Muscle of leg (tissue), 3 donors: ENCODE measurements at regions not wholly inside any gene's neighbourhood (a gene's known extent, or its start where the extent isn't known, plus 50 kb on each side); places are given as distances from the start of the nearest gene placed in this dataset.

Experiments
- DNase-seq: peaks from one replicate; pipeline ENCODE4 v3.0.0; 2013
- H3K27ac ChIP-seq: one replicate; pipeline ENCODE4 v1.5.1; 2013; ENCODE audit warnings: mild to moderate bottlenecking, low read length, control low read depth
- H3K27me3 ChIP-seq: one replicate; pipeline ENCODE4 v1.6.1; 2013; ENCODE audit warnings: low read length; ENCODE audit not compliant: control insufficient read depth, insufficient read depth
- H3K36me3 ChIP-seq: one replicate; pipeline ENCODE4 v1.6.1; 2013; ENCODE audit warnings: low read length; ENCODE audit not compliant: control insufficient read depth, insufficient read depth
- H3K4me1 ChIP-seq: one replicate; pipeline ENCODE4 v1.6.1; 2013; ENCODE audit warnings: low read length; ENCODE audit not compliant: control insufficient read depth, insufficient read depth
- H3K4me3 ChIP-seq: one replicate; pipeline ENCODE4 v1.5.1; 2013; ENCODE audit warnings: low read length, control low read depth
- H3K9me3 ChIP-seq: replicated peaks from 2 replicates; pipeline ENCODE4 v1.6.1; 2013; ENCODE audit warnings: low read depth, low read length; ENCODE audit not compliant: control insufficient read depth
- WGBS: methylation state at CpG from one replicate; pipeline ENCODE4 v1.1.5; 2013; ENCODE audit warnings: missing lambda C conversion rate; ENCODE audit not compliant: insufficient coverage; 5-methylcytosine and 5-hydroxymethylcytosine counted together

- H3K27ac ChIP-seq = no peak overlapping the region
- no peaks in the 10 kb centered on the region for H3K27me3 ChIP-seq
- no peak for DNase-seq
- H3K4me3 ChIP-seq = no peak overlapping the region
- no peaks in the 10 kb centered on the region for H3K9me3 ChIP-seq
- no peaks in the 10 kb centered on the region for H3K36me3 ChIP-seq
- H3K4me1 ChIP-seq = no peaks in the 10 kb centered on the region
Measured at GRCh38 chr1:238823416-238823815, 563.0 kb upstream of the CHRM3 start.

GRCh38 chr1:238811211-238811879, 575.0 kb upstream of the CHRM3 start:
- WGBS = no CpG with 5 or more reads among the region's 3 CpGs
- no peak for DNase-seq
- Histone ChIP-seq H3K4me1 (no peaks in the 10 kb centered on the region), H3K4me3 (no peak overlapping the region), H3K27me3 (no peaks in the 10 kb centered on the region), H3K9me3 (no peaks in the 10 kb centered on the region), H3K36me3 (no peaks in the 10 kb centered on the region), H3K27ac (no peak overlapping the region)

- WGBS = 83% methylated on average over 1 of the region's 4 CpGs
- no peaks in the 10 kb centered on the region for H3K27me3 ChIP-seq
- H3K9me3 ChIP-seq = no peaks in the 10 kb centered on the region
- no peak overlapping the region for H3K27ac ChIP-seq
- no peak for DNase-seq
- H3K36me3 ChIP-seq = no peaks in the 10 kb centered on the region
- no peaks in the 10 kb centered on the region for H3K4me1 ChIP-seq
- H3K4me3 ChIP-seq = no peak overlapping the region
Measured at GRCh38 chr1:238790882-238791281, 595.5 kb upstream of the CHRM3 start.

- WGBS = 80% methylated on average over 3 of the region's 6 CpGs
- no peak for DNase-seq
- H3K4me3 ChIP-seq = no peak overlapping the region
- H3K36me3 ChIP-seq = no peaks in the 10 kb centered on the region
- H3K27me3 ChIP-seq = no peaks in the 10 kb centered on the region
- no peaks in the 10 kb centered on the region for H3K4me1 ChIP-seq
- H3K27ac ChIP-seq = no peak overlapping the region
- no peaks in the 10 kb centered on the region for H3K9me3 ChIP-seq
Measured at GRCh38 chr1:238789916-238790667, 596.3 kb upstream of the CHRM3 start.

GRCh38 chr1:238787471-238787870, 598.9 kb upstream of the CHRM3 start:
- no peak for DNase-seq
- Histone ChIP-seq H3K4me3 (no peak overlapping the region), H3K36me3 (no peaks in the 10 kb centered on the region), H3K9me3 (no peaks in the 10 kb centered on the region), H3K27me3 (no peaks in the 10 kb centered on the region), H3K4me1 (no peaks in the 10 kb centered on the region), H3K27ac (no peak overlapping the region)
- 82% methylated on average over 4 of the region's 5 CpGs for WGBS

GRCh38 chr1:238783633-238784032, 602.7 kb upstream of the CHRM3 start:
- no peaks in the 10 kb centered on the region for H3K27me3 ChIP-seq
- no peak overlapping the region for H3K4me3 ChIP-seq
- no peaks in the 10 kb centered on the region for H3K36me3 ChIP-seq
- H3K4me1 ChIP-seq = no peaks in the 10 kb centered on the region
- no peak overlapping the region for H3K27ac ChIP-seq
- DNase-seq = no peak
- no peaks in the 10 kb centered on the region for H3K9me3 ChIP-seq

GRCh38 chr1:238779716-238780115, 606.7 kb upstream of the CHRM3 start:
- H3K9me3 ChIP-seq = no peaks in the 10 kb centered on the region
- DNase-seq = no peak
- H3K27me3 ChIP-seq = no peaks in the 10 kb centered on the region

GRCh38 chr1:238778113-238778512, 608.3 kb upstream of the CHRM3 start:
- WGBS = no CpG with 5 or more reads among the region's 1 CpG
- H3K9me3 ChIP-seq = no peaks in the 10 kb centered on the region

More at GRCh38 chr1:238779716-238780115, 606.7 kb upstream of the CHRM3 start:
- no peaks in the 10 kb centered on the region for H3K4me1 ChIP-seq
- H3K4me3 ChIP-seq = no peak overlapping the region
- no peaks in the 10 kb centered on the region for H3K36me3 ChIP-seq
- 75% methylated on average over 1 of the region's 3 CpGs for WGBS
- no peak overlapping the region for H3K27ac ChIP-seq

GRCh38 chr1:238777551-238777950, 608.8 kb upstream of the CHRM3 start:
- no peaks in the 10 kb centered on the region for H3K4me1 ChIP-seq
- H3K36me3 ChIP-seq = no peaks in the 10 kb centered on the region
- no peaks in the 10 kb centered on the region for H3K9me3 ChIP-seq
- no peak overlapping the region for H3K4me3 ChIP-seq
- H3K27ac ChIP-seq = no peak overlapping the region
- H3K27me3 ChIP-seq = no peaks in the 10 kb centered on the region
- no peak for DNase-seq

More at GRCh38 chr1:238778113-238778512, 608.3 kb upstream of the CHRM3 start:
- H3K4me1 ChIP-seq = no peaks in the 10 kb centered on the region
- no peaks in the 10 kb centered on the region for H3K36me3 ChIP-seq
- H3K27me3 ChIP-seq = no peaks in the 10 kb centered on the region
- H3K4me3 ChIP-seq = no peak overlapping the region
- no peak overlapping the region for H3K27ac ChIP-seq
- DNase-seq = no peak

GRCh38 chr1:238776126-238776525, 610.2 kb upstream of the CHRM3 start:
- H3K27me3 ChIP-seq = no peaks in the 10 kb centered on the region
- H3K4me1 ChIP-seq = no peaks in the 10 kb centered on the region
- 94% methylated on average over 3 of the region's 3 CpGs for WGBS
- H3K9me3 ChIP-seq = no peaks in the 10 kb centered on the region
- no peak overlapping the region for H3K4me3 ChIP-seq
- H3K36me3 ChIP-seq = no peaks in the 10 kb centered on the region
- H3K27ac ChIP-seq = no peak overlapping the region
- no peak for DNase-seq
